C4-2B (cell line): ENCODE measurements at regions not wholly inside any gene's neighbourhood (a gene's known extent, or its start where the extent isn't known, plus 50 kb on each side); places are given as distances from the start of the nearest gene placed in this dataset.

Source experiments
- CTCF ChIP-seq: fragments of 450-650 bp; conservative IDR thresholded peaks from 2 replicates; pipeline ENCODE4 v1.5.1; 2017; ENCODE audit warnings: mild to moderate bottlenecking
- ZFX ChIP-seq: fragments of 450-650 bp; IDR thresholded peaks from 2 replicates; pipeline ENCODE4 v1.6.1; 2017

GRCh38 chr9:89890326-89890980 is 285.6 kb downstream of the GADD45G start:
- TF ChIP-seq CTCF (no peak), ZFX (no peak)
